HG03469 (cell line): ENCODE measurements at regions not wholly inside any gene's neighbourhood (a gene's known extent, or its start where the extent isn't known, plus 50 kb on each side); places are given as distances from the start of the nearest gene placed in this dataset.
A peak's percentile ranks its signal among the peaks of the same experiment; 100 is the strongest.
"Not testable (repeated sequence)": the region's sequence is repeated elsewhere in the genome, so short reads cannot be mapped to it uniquely, and the experiment has no call there.

Experiments
- ATAC-seq: cut with Tn5 transposase; IDR thresholded peaks from one replicate; pipeline ENCODE4 v1.9.1; 2021; ENCODE audit warnings: mild to moderate bottlenecking, moderate library complexity, moderate number of reproducible peaks; ENCODE audit not compliant: unreplicated experiment

GRCh38 chr12:17017402-17017801, 411.4 kb upstream of the LMO3 start:
- ATAC-seq: no peak

GRCh38 chr12:17016116-17016864, 410.3 kb upstream of the LMO3 start:
- ATAC-seq: no peak

- ATAC-seq: no peak
Observed at GRCh38 chr12:17015501-17015900, 409.5 kb upstream of the LMO3 start.

GRCh38 chr12:17007442-17008040, 401.6 kb upstream of the LMO3 start:
- ATAC-seq: not testable (repeated sequence)

GRCh38 chr12:16998538-16998937, 392.6 kb upstream of the LMO3 start:
- ATAC-seq: not testable (repeated sequence)

GRCh38 chr12:16984484-16984883, 378.5 kb upstream of the LMO3 start:
- ATAC-seq: no peak

- ATAC-seq: no peak
Observed at GRCh38 chr12:16972923-16973770, 367.2 kb upstream of the LMO3 start.

- no peak for ATAC-seq
Observed at GRCh38 chr12:16962889-16963288, 356.9 kb upstream of the LMO3 start.

GRCh38 chr12:16955083-16955657, 349.2 kb upstream of the LMO3 start:
- no peak for ATAC-seq

- ATAC-seq: no peak
Observed at GRCh38 chr12:16949871-16950667, 344.1 kb upstream of the LMO3 start.

- no peak for ATAC-seq
Observed at GRCh38 chr12:16949371-16949770, 343.4 kb upstream of the LMO3 start.

GRCh38 chr12:16946704-16947103, 340.7 kb upstream of the LMO3 start:
- ATAC-seq: no peak

GRCh38 chr12:16939871-16940306, 333.9 kb upstream of the LMO3 start:
- peak; percentile 99 for ATAC-seq

GRCh38 chr12:16927259-16927658, 321.3 kb upstream of the LMO3 start:
- no peak for ATAC-seq

GRCh38 chr12:16920451-16920850, 314.5 kb upstream of the LMO3 start:
- no peak for ATAC-seq

- no peak for ATAC-seq
Observed at GRCh38 chr12:16919551-16919950, 313.6 kb upstream of the LMO3 start.

GRCh38 chr12:16914853-16915252, 308.9 kb upstream of the LMO3 start:
- ATAC-seq: no peak

GRCh38 chr12:16913832-16914490, 308.0 kb upstream of the LMO3 start:
- ATAC-seq: no peak

GRCh38 chr12:16901946-16902345, 296.0 kb upstream of the LMO3 start:
- ATAC-seq: no peak

- no peak for ATAC-seq
Observed at GRCh38 chr12:16893426-16893825, 287.5 kb upstream of the LMO3 start.
